AG04450 (cell line): ENCODE measurements at regions not wholly inside any gene's neighbourhood (a gene's known extent, or its start where the extent isn't known, plus 50 kb on each side); places are given as distances from the start of the nearest gene placed in this dataset.

Experiments
- CTCF ChIA-PET: fragments of 300-600, 350-600 bp; formaldehyde crosslinking; extraction: SDS; loops from one replicate; lab custom pipeline; 2022; ENCODE audit warnings: antibody characterized with exemption, inconsistent platforms; lab: Charles Lee
- POLR2A ChIA-PET: fragments of 350-600 bp; formaldehyde crosslinking; extraction: SDS; loops from one replicate; lab custom pipeline; 2021; ENCODE audit warnings: antibody characterized with exemption, inconsistent platforms; lab: Yijun Ruan, JAX
- DNase-seq: peaks from one replicate; pipeline ENCODE4 v3.0.0-alpha.2; 2011; ENCODE audit warnings: low read depth, low spot score
- H3K27ac ChIP-seq: one replicate; pipeline ENCODE4 v1.5.1; 2012; ENCODE audit warnings: low read depth, low read length, control low read depth
- H3K27me3 ChIP-seq: one replicate; pipeline ENCODE4 v1.6.0; 2012; ENCODE audit warnings: low read length; ENCODE audit not compliant: control insufficient read depth, insufficient read depth
- H3K4me3 ChIP-seq: 2 replicates; pipeline ENCODE4 v1.5.1; 2011; ENCODE audit warnings: mild to moderate bottlenecking, low read depth, low read length, control low read depth
- H3K9me3 ChIP-seq: 2 replicates; pipeline ENCODE4 v1.5.1; 2012; ENCODE audit warnings: low read length; ENCODE audit not compliant: control insufficient read depth, insufficient read depth
- CTCF ChIP-seq: IDR thresholded peaks from 2 replicates; pipeline ENCODE4 v1.5.1; 2011; ENCODE audit warnings: low read depth, low read length, control low read depth, inconsistent platforms

DNA sequence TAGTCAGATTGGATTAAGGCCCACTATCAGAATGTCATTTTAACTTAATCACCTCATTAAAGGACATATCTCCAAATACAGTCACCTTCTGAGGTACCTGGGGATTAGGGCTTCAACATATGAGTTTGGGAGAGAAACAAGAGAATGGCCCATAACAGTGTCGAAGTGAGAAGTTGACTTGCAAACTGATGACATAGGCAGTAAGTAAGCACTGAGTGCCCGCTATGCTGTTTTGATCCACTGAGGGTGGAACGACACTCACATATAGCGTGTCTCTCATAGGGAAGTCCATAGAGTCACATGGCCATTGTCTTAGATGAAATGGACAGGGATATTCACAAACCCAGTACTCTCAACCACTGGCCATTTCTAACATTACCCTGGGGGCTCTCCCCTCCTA, 264.2 kb downstream of the SAMD5 start:
- DNase-seq, result no peak
- Histone ChIP-seq H3K4me3 (no peak overlapping the region), H3K27ac (no peak overlapping the region), H3K9me3 (no peaks in the 10 kb centered on the region), H3K27me3 (no peaks in the 10 kb centered on the region)
- TF ChIP-seq CTCF, result no peak
- CTCF ChIA-PET, result no interaction called here
- POLR2A ChIA-PET, result no interaction called here

DNA sequence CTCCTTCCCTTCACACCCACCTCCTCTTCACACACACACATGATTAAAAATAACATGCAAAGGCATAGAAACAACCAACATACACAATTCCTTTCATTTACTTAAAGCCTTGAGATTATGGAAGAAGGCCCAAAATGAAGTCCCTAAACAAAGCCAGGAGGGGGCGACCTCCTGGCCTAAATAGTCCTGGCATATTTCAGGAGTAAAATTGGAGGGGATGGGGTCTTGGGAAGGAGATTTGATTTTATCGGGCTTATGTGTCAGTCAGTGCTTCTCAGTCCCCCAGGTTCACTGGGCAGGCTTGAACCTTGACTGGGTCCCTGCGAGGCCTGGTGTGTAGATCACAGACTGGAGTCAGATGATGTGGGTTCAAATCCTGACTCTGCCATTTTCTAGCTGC, 266.4 kb downstream of the SAMD5 start:
- DNase-seq, result no peak
- Histone ChIP-seq H3K9me3 (no peaks in the 10 kb centered on the region), H3K27me3 (no peaks in the 10 kb centered on the region), H3K4me3 (no peak overlapping the region), H3K27ac (no peak overlapping the region)
- CTCF ChIA-PET, result interaction anchor here (0.6 kb wide), 1 partner anchor 268 kb away, joined by 3 read pairs; no protein-coding TSS in a partner anchor
- POLR2A ChIA-PET, result no interaction called here
- TF ChIP-seq CTCF, result peak; percentile 22; the same call in 1 of the 2 replicates

DNA sequence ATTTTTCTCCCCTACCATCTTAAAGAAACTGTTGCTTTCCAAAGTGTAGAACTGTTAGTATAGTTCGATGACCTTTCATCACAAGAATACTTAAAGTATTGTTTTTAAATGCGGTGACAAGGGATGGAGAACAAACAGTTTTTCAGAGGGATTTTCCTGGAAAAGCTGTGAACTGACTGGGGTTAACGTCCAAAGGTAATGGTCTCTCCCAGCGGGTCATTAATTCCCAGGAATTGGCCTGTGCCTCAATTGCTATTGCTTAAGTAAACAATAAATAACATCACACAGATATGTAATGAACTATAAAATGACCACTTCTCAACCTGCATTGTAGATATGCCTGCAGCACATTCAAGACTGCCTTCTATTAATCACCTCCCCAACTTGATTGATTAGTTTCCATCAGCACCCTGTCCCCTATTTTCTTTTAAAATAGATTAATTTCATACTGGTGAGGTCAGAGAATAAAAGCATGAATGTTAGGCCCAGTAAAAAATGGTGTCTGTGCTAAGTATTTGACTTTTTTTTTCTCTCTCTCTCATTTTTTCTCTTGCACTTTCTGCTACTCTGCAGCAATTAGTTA, 268.2 kb downstream of the SAMD5 start:
- no peak for TF ChIP-seq CTCF
- ChIA-PET CTCF (no interaction called here), POLR2A (no interaction called here)
- Histone ChIP-seq H3K4me3 (no peak overlapping the region), H3K27me3 (no peaks in the 10 kb centered on the region), H3K27ac (no peak overlapping the region), H3K9me3 (no peaks in the 10 kb centered on the region)
- DNase-seq, result no peak

GRCh38 chr6:147779624-147780023, 271.1 kb downstream of the SAMD5 start:
- POLR2A ChIA-PET, result no interaction called here
- no peak overlapping the region for H3K4me3 ChIP-seq
- CTCF ChIA-PET, result interaction anchor here (1.5 kb wide), 1 partner anchor 19 kb away, joined by 4 read pairs; no protein-coding TSS in a partner anchor
- H3K9me3 ChIP-seq, result no peaks in the 10 kb centered on the region
- DNase-seq, result no peak
- H3K27me3 ChIP-seq, result no peaks in the 10 kb centered on the region
- H3K27ac ChIP-seq, result no peak overlapping the region
- no peak for TF ChIP-seq CTCF

- H3K27me3 ChIP-seq, result no peaks in the 10 kb centered on the region
- no peak overlapping the region for H3K27ac ChIP-seq
- CTCF ChIA-PET, result interaction anchor here (0.6 kb wide), 1 partner anchor 997 kb away, joined by 3 read pairs; no protein-coding TSS in a partner anchor
- peak; percentile 15 for DNase-seq
- H3K4me3 ChIP-seq, result no peak overlapping the region
- no peak for TF ChIP-seq CTCF
- POLR2A ChIA-PET, result no interaction called here
- H3K9me3 ChIP-seq, result no peaks in the 10 kb centered on the region
Measured at GRCh38 chr6:147782302-147782701, 273.8 kb downstream of the SAMD5 start.
